Muscle of arm (tissue), 1 donor: ENCODE measurements at regions not wholly inside any gene's neighbourhood (a gene's known extent, or its start where the extent isn't known, plus 50 kb on each side); places are given as distances from the start of the nearest gene placed in this dataset.

Source experiments
- DNase-seq: peaks from one replicate; pipeline ENCODE4 v3.0.0-alpha.2; 2013

- no peak for DNase-seq
Measured at GRCh38 chr9:13396418-13396817, 116.9 kb upstream of the MPDZ start.

DNA sequence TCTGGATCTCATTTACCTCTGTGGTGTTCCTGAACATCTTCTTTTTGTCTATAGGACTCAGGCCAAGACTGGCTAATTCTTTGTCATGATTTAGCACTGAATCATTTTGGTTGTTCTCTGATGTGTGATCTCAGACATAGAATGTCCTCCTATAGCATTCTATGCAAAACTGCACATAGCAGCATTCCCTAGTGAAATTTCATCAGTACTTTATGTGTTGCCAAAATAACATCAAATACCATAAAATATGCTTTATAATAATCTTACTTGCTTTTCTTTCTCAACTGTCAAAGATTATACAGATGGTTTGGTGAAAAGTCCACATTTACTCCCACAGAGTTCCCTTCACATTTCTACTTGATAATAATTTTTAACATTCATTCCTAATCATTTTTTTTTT lies 115.7 kb upstream of the MPDZ start:
- DNase-seq = no peak

GRCh38 chr9:13388157-13388556 lies 108.7 kb upstream of the MPDZ start:
- DNase-seq = no peak

DNA sequence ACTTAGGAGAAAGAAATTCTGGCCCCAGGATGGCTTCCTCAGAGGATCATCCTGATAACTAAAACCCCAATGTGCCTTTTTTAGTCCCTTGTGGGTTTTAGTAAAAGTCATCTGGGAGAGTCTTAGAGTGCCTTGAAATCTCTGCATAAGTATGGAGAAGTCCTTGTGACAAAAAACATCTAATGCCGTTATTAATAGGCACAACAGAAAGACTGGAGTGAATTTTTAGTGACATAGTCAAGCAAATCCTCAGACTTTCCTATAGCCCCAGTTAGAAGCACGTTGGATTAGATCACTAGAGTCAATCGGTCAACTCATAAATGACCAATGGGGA lies 108.2 kb upstream of the MPDZ start:
- no peak for DNase-seq

DNA sequence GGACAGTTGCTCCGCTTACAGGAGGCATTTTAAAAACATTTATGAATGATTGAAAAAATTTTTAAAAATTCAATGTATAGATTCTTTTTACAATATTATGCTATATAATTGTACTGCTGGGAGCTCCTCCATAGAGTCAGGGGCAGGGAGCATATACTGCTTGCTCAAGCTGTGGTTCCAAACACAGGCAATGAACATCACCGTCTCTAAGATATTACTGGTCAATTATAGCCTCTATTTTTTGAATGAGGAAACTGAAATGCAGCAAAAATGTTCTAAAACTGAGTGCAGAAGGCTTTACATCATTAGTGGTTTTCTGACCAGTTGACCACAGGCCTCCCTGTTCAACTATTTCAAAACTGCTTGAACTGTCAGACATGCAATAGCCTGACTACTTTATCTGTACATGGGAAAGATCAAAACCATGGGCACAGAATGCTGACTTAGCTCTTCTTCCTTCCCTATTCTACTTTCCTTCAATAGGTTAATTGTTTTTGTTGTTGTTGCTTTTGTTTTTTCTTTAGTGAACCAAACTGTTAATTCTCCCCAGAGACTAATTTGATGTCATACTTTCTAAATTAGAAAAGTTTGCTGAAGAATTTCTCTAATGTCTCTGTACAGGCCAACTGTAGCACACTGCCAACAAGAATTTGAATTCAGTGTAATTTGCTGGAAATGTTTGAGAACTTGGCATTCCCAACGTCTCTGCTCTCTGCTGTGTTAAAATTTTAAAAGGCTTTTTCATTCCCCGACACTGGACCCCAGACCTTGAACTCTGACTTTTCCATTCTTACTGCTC lies 107.6 kb upstream of the MPDZ start:
- peak; percentile 68 for DNase-seq

DNA sequence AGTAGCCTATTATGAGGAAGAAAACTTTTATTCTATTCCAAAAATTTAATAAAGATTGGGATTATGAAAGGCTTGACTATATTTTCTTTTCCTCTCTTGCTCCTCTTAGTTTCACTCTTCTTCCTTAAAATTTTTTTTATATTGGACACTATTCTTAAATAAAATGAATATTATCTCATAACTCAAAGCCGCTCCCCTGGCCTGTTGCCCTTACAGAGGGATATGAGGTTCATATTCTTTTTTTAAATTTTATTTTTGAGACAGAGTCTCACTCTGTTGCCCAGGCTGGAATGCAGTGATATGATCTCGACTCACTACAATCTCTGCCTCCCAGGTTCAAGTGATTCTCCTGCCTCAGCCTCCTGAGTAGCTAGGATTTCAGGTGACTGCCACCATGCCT lies 106.8 kb upstream of the MPDZ start:
- no peak for DNase-seq

- no peak for DNase-seq
Measured at GRCh38 chr9:13383855-13384254, 104.4 kb upstream of the MPDZ start.

DNA sequence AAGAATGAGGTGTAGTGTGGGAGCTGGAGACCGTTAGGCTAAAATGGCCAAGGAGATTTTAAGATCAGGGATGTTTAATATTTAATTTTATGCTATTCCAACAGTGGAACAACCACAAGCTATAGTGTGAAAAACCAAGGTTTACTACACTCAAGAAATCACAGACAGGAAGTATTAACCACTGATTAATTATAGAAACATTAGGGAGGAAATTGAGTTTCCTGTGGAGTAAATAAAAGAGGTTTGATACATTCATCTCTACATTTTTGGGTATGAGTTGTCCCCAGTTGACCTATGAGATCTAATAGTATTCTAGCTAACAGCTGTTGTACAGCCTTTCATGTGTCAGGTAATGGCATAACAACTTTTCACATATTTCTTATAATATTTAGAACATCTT lies 103.7 kb upstream of the MPDZ start:
- no peak for DNase-seq

DNA sequence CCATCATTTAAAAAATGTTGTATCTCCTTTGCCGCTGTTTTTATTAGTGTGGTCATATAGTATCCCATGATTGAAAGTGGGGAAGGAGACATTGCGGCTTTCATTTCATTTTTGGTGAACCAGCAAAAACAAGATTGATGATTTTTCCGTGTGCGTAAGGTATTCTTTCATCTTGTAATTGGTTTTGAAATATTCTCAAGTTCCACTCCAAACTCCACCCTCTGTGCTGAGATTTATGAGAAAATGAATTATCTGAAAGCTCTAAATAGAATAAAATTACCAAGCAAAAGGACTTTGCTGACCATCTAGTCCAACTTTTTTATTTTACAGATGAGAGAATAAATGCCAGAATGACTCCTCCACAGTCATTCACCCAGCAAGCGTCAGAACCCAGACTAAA lies 103.1 kb upstream of the MPDZ start:
- DNase-seq = no peak

DNA sequence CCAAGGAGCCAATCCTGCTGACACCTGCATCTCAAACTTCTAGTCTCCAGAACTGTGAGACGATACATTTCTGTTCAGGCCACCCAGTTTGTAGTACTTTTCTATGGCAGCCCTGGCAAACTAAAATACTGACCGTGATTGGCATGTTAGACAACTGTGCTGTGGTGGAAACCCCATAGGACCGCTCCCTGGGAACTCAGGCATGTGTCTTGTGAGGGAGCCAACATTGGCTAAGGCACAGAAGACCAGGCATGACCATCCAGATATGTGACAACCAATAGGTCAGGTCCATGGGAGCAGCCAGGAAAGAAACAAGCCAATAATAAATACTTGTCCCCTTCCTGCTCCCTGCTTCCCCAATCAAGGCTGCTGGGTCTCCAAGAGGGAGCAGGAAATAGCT lies 101.4 kb upstream of the MPDZ start:
- DNase-seq = no peak

- peak; percentile 54 for DNase-seq
Measured at GRCh38 chr9:13378154-13378553, 98.7 kb upstream of the MPDZ start.

DNA sequence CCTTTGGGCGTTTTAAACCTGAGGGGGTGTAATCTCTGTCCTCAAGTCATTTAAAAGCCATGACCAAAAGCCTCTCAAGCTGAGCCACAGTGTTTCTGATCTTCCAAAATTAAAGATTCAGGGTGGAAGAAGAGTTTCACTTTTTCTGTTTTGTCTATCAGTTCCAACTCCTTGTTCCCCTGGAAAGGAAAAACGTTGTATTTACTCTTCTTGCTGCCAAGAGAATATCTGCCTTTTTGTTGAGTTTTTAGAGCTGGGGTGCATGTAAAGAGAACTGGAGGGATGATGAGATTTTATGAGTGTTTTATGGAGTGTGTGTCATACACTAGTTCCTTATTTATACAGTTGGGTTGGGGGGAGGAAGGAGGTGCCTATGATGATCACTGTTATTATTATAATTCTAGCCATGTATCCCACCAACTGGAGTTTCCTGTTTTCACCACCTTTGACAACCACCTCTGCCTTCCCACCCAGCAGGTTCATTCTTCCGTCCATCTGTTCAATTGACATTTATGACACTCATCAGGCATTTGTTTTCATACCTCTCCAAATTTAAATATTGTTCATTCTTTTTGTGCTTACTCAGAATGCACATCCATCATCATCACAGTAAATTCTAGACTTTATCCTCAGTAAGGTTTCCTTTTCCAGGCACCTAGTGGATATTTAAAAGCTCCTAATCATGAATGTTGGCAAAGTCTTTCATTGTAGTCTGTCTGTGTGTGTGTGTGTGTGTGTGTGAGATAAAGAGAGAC lies 97.9 kb upstream of the MPDZ start:
- DNase-seq = no peak

- no peak for DNase-seq
Measured at GRCh38 chr9:13372510-13372909, 93.0 kb upstream of the MPDZ start.

GRCh38 chr9:13369431-13369830 lies 89.9 kb upstream of the MPDZ start:
- DNase-seq = no peak

- DNase-seq = no peak
Measured at GRCh38 chr9:13367784-13368183, 88.3 kb upstream of the MPDZ start.

DNA sequence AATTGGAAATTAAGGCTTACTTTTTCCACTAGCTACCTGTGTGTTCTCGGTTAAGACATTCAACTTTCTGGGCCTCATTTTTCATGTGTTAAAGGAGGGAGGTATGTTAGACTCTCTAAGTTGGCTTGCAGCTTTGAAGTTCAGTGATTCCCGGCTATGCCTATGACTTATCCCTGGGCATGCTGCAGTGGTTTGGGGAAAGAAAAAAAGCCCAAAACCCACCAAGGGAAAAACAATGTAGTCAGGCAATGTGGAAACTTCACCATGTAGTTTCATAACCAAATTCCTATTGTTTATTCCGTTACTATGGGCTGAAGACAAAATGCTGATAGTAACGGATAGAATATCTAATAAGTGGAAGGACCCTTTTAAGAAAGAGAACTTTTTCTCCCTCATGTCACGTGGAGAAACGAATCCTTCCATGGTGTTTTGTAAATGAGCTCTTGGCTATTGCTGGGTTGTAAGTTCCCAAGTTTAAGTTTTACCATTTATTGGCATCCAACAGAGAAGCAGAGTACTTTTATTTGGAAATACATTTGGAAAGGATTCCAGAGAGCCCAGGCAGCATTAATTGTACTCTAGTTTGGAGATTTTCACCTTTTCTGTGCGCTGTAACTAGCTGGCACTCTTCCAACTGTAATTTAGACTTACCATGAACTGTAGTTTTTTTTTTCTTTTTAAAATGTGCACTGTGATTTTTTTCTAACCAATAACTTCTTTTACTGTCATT lies 84.9 kb upstream of the MPDZ start:
- peak; percentile 39 for DNase-seq

DNA sequence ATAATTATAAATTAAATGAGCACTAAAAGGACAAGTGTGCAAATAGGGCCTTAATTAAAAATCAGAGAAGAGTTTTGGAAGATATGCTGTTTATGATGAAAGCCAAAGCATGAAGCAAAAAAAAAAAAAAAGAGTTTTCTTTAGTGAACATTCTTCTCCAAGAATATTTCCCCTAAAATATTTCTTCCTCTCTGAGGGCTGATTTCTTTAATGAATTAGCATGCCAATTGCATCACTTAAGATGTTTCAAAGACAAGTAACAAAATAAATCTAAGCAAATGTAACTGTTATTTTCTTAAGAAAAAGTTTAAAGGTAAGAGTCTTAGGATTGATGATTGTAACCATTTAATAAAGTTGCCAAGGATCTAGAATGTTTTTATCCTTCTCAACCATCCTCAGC lies 81.6 kb upstream of the MPDZ start:
- no peak for DNase-seq

- no peak for DNase-seq
Measured at GRCh38 chr9:13360188-13360587, 80.7 kb upstream of the MPDZ start.

GRCh38 chr9:13358128-13358527 lies 78.6 kb upstream of the MPDZ start:
- DNase-seq = peak; percentile 75

- no peak for DNase-seq
Measured at GRCh38 chr9:13354733-13355132, 75.2 kb upstream of the MPDZ start.

DNA sequence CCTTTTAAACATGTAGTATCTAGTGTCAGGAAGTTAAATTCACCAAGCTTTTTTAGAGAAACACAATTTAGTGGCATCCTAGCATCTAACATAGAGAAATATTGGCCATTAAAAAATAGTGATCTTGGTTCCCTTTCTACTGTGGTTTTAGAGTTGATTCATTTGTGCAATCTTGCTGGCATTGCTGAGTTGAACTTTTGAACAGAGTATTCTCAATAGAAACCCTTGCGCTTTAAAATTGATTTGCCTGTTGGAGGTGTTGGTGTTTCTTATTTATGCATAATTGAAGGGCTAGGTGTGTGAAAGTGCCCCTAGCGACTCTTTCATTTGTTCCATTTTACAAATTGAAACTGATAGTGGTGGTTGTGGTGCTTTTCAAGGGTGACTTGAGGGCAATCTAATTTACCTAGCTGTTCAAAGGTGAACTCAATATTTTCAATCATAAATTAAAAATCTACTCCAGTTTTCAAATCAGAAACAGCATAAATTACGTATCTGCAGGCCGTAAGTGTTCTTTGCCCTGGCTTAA lies 73.0 kb upstream of the MPDZ start:
- no peak for DNase-seq

DNA sequence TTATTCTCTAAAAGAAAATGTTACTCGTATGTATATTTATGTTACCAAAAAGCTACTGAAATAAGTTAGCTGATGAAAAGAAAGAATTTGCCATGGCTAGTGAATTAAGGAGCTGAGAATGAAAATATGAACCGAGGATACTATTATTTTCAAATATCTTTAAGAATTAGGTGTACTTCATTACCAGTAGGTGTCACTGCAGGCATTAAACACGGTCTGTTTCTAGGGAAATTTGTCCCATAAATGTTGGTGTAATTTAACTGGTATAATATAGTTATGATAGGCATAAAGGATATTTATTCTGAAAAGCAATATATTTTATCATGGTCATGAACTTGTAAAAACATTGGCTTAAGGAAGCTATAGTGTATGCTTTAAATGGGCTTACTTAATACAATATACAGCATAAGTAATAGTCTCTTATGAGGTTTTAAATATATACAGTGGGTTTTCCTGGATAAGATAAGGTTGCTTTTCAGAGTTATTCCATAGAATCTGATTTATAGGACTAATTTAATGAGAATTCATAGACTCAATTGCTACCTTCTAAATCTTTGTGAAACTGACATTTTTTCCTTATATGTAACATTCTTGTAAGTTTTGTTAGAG lies 72.4 kb upstream of the MPDZ start:
- DNase-seq = peak; percentile 75
